NCI-H1930 (cell line): ENCODE measurements at regions not wholly inside any gene's neighbourhood (a gene's known extent, or its start where the extent isn't known, plus 50 kb on each side); places are given as distances from the start of the nearest gene placed in this dataset.

Experiments used
- DNase-seq, 2 experiments: peaks; one replicate each; lab custom pipeline; 2025; lab: John Stamatoyannopoulos, UW

DNA sequence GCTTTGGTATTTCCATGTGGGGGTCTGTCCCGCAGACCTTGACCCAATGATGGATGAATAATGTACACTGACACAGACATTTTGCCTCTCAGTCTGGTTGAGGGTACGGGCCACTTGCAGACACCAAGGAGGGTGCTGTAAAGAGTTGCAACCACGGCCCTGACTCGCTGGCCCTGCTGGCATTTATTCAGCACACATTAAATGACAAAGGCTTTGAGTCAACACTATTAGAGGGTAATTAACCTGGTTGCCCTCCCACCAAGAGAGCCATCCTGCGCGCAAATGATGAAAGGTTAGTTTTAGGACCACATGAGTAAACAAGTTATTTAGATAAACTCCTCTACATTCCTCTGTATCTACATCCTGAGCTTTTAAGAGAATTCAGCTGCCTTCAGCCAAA lies 308.9 kb upstream of the MMS22L start:
- DNase-seq, result no peak

- DNase-seq, result no peak
These were observed 311.8 kb upstream of the MMS22L start for GRCh38 chr6:97594844-97595243.

- DNase-seq, result no peak
These were observed 338.1 kb upstream of the MMS22L start for GRCh38 chr6:97621111-97621510.

DNA sequence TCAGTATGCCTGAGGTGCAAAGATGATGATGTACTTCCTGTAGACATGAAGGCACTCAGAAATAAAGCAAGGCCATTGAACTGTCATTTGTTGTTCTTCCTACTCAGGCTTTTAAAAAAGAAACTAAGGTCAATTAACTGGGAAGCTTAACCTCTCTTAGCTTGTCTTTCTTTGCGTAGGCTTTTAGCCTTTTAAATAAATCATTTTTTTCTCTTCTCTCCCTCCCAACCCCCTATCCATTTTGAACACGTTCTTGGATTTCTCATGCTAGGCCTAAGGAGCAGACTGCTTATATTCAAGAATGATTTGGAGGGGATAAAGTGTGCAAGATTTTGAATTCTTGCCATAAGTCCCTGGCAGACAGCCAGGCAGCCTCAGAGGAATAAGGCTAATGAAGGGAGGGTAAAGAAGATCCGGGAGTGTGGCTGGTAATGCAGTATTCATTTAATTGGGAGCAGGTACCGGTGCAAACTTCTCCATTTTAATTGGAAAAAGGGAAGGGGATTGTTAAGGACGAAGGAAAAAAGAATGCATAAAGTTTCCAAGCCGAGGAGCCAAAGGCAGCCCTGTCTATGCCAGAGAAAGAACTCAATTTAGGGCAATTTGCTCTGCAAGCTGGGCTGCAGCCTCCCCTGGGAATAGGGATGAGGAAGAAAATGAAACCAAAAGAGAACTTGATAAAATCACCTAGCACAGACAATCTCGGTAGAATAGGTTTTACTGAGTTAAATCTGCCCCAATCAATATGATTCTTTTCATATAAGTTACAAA lies 343.8 kb upstream of the MMS22L start:
- DNase-seq, result peak; percentile 29 to 39

DNA sequence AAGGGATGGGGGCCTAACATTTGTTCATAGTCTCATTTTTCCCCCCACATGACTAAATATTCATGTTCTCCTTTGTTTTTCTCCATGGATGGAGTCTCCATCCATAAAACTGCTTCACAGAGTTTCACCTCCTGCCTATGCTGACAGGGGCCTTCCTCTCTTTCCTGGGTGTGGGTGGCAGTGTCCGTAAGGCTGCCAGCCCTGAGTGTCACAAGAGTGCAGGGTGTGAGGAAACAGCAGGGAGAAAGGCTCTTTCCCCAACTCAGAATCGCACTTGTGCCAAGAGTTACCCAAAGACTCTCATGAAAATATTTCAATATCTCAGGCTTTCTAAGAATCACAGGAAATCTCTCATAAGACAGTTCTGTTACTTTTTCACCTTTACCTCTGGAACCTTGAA lies 346.2 kb upstream of the MMS22L start:
- no peak for DNase-seq

GRCh38 chr6:97630604-97631003 lies 347.6 kb upstream of the MMS22L start:
- no peak for DNase-seq

- no peak for DNase-seq
These were observed 349.3 kb upstream of the MMS22L start for GRCh38 chr6:97632341-97632740.

DNA sequence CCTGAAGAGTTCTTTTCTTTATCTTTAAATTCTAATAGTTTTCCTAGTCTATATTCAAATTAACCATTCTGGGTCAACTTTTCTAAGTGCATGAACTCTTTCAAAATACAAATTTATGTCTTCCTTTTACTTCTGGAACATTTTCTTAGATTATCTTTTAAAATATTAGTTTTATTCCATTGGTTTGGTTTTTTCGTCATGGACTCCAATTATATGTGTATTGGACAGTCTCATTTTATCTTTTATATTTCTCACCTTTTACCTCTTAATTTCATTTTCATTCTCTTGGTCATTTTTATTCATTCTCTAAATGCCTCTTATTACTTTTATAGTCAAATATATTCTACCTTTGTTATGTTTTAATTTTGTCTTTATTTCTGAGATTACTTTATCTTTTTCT lies 356.7 kb upstream of the MMS22L start:
- DNase-seq, result no peak

DNA sequence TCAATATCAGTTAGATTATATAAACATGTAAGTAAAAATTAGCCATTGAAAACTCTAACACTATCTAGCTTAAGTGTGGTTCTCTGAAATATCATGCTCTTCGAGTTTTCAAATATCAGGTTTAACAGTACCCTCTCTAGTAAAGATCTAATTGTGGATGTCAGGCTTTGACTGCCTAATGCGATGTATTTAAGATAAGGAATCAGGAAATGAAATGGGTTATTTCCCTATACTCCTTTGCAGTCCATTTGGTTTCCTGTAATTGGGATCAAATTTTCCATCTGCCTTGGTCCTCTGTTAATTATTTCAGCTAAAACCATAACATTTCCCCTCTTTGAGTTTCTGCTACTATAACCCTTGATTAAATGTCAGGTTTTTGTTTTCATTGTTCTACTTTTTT lies 361.3 kb upstream of the MMS22L start:
- DNase-seq, result no peak

DNA sequence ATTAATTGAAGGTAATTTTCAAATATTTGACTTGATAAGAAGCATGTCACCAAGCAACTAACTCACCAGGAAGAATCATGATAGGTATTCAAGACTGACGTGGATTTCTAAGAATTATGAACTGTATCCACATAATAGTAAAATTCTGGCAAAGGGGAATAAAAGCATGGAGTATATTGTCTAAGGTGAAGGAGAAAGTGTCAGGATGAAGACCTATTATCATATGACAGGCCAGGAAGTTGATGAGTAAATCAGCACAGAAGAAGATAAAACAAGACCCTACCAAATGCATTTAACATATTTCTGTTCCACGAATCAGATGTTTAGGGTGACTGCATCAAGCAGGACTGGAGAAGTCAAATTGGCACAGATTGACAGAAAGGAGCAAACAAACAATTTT lies 362.7 kb upstream of the MMS22L start:
- DNase-seq, result no peak

DNA sequence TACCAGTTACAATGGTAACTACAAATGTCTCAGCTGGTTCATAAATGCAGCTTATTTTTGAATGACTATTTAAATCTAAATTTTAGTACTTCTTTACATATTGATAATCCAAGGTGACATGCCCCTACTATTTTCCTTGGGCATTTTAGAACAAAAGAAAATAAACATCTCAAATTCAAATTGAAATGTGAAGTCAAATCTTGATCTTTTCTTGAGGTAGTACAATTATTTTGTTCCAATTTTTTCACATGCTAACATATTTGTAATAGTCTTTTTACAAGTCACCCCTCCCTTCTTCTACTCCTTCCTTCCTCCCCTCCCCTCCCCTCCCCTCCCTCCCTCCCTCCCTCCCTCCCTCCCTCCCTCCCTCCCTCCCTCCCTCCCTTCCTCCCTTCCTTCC lies 370.1 kb upstream of the MMS22L start:
- DNase-seq, result no peak

DNA sequence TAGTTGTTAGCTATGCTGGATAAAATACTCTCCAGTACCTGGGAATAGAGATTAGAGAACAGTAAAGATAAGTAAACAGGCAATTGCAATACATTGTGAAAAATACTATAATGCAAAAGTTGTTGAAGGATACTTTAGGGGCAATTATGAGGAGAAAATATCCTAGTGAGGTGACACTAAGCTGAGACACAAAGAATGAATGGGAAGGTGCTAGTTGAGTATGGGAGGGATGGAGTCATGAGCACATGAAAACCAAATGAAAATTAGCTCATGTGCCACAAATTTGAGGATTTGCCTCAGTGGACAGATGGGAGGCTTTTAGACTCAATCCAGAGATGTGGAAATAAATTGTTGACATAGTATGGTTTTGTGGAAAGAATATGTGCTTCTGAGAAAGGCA lies 370.5 kb upstream of the MMS22L start:
- DNase-seq, result no peak

DNA sequence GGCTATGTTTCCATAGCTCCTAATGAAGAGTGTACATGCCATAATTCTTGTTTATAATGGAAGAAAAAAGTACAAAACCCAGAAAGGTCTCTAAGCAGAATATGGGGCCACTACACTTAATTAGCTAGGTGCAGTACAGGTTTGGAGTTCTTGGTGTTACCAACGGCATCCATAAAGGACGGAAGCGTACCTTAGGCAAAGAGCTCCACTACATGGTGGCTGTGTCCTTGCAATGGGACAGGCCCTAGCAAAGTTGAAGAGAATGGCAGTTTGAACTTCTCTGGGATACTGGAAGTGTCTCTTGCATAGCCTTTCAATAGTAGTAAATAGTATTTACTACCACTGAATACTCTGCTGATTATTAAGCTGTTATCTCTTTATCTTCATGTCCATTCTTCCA lies 371.7 kb upstream of the MMS22L start:
- DNase-seq, result no peak

GRCh38 chr6:97656236-97656635 lies 373.2 kb upstream of the MMS22L start:
- DNase-seq, result no peak

DNA sequence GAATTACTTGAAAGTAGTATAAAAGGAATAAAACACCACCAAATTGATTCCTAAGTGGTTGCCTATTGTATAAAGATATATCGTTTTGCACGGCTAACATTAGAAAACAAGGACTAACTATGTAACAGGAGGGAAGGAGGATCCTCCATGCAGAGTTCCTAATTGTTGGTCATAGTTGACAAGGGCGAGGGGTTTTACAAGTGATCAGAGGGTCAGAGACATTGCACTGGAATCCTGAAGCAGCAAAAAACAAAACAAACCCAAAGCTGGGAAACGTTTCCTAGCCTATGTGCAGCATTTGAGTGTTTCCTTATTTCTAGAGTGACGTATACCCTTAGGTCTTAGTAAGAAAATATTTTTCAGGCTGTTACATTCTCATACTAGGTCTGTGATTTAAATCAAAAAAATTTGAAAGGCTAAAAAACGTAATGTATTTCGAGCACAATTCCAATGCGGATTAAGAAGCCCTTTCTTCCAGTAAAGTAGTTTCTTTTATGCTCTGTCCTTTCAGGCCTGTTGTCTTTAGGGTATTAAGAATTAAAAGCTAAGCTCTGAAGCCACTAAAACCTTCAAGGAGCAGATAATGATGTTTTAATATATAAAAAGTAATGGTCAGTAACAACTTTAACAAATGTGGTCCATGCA lies 373.8 kb upstream of the MMS22L start:
- DNase-seq, result no peak

DNA sequence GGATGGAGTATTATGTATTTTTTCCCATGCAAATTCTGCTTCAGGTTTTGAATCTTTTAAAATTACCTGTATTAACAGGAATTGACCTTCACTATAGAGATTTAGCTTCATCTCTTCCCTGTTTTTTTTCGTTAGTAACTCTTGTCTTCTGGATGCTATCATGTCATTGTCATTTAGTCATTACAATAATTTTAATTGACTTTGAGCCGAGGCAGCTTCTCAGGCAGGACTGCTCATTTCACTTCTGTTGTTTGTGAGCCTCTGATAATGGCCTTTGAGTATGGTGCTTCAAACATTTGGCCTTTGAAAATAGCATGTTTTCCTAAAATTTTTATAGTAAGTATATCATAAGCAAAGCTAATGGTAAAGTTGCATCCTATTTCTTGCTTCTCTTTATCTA lies 375.1 kb upstream of the MMS22L start:
- no peak for DNase-seq

DNA sequence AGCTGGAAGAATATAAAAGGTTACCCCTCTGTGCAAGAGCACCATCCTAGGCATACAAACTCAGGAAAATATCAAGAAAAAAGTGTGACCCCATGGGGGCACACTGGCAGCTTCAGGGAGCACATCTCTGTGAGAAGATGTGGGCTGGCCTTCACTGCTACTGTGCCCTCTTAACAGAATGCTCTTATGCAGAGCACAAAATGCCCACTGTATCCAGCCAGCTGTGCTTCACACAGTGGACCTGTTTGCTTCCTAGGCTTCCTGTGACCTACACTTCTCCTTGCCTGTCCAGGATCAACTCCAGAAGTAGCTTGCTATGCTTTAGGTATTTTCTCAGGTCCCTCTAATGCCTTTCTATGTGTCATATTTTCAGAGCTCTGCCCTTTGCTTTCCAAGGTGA lies 380.2 kb upstream of the MMS22L start:
- DNase-seq, result no peak

- DNase-seq, result no peak
These were observed 382.4 kb upstream of the MMS22L start for GRCh38 chr6:97665446-97665845.

- no peak for DNase-seq
These were observed 383.9 kb upstream of the MMS22L start for GRCh38 chr6:97666889-97667288.

DNA sequence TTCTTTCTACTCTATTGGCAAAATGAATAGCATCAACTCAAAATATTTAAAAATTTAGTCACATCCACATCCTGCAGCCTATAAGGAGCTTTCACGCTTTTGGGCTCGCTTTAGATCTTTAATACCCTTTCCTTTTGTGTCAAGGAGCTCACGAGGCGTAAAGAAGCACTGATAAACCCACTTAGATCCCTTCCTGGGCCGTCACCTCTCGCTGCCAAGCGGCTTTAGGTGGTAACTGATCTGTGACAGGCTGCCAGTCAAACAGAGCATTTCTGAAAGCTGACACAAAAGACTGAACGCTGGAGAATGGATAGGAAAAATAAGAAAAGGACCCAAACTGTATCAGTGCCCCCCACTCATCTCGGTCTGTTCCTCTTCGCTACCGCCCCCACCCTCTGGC lies 385.7 kb upstream of the MMS22L start:
- no peak for DNase-seq

DNA sequence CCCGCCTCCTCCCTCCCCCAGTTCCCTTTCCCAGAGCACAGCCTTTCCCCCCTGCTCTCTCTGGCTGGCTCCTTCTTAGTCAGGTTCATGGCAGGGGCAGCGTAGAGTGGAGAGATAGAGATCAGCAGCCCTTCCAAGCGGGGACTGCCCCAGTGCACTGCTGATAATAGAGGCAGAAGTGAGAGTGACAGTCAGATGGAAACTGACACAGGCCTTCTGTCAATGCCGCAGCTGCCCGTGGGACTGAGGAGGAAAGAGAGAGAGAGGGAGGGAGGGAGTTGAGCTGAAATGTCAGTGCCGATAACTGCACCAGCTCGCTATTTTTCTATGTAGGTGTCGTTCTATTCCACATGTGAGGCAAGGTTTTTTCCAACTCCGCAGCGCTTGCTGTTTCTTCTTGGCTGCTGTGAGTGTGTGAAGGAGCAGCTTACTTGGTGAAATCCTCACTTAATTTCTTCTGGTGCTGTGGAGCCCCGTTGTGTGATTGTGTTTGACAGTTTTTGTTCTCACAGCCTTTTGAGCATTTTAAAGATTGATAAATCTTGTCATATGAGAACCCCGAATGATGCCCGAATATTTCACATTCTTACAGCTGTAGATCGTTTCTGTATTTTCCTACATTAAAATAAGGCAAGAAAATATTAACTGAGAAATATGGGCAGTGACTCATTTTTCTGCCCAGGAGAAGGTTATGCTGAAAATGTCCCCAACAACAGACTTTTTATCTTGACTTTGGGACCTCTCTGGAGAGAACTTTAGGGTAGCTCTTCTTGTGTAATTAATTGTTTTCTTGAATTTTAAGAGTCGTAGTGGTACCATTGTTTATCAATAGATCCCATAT lies 386.4 kb upstream of the MMS22L start:
- no peak for DNase-seq

DNA sequence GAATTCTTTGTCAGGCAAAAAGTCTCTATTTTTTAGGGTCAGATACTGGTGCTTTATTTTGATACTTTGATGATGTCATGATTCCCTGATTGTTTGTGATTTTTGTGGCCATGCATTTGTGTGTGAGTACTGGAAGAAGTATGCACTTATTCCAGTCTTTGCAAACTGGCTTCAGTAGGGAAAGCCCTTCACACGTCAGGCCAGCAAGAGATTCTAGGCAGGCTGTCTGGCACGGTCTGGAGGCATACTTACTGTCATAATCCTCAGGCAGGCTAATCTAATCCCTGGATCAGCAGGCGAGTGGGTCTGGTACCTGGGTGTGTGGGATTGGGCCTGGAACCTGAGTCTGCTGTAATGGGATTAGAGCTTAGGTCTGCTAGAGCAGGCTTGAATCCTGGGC lies 391.8 kb upstream of the MMS22L start:
- DNase-seq, result no peak

GRCh38 chr6:97677626-97678025 lies 394.6 kb upstream of the MMS22L start:
- no peak for DNase-seq
